ENCODE measurements at regions not wholly inside any gene's neighbourhood (a gene's known extent, or its start where the extent isn't known, plus 50 kb on each side); places are given as distances from the start of the nearest gene placed in this dataset.

GRCh38 chr3:6706777-6707176 lies 154.1 kb upstream of the GRM7 start:
- H3K4me3 ChIP-seq (ENCODE audit: low read length) = no peak overlapping the region
- TF ChIP-seq CTCF (conservative IDR thresholded peaks at IDR 0.05; ENCODE audit: low read depth, low read length) = no peak
- DNase-seq (ENCODE audit: low read depth) = no peak

GRCh38 chr3:6709178-6709577 lies 151.7 kb upstream of the GRM7 start:
- no peak for TF ChIP-seq CTCF (conservative IDR thresholded peaks at IDR 0.05; ENCODE audit: low read depth, low read length)
- H3K4me3 ChIP-seq (ENCODE audit: low read length) = no peak overlapping the region
- DNase-seq (ENCODE audit: low read depth) = no peak

GRCh38 chr3:6714962-6715361 lies 146.0 kb upstream of the GRM7 start:
- TF ChIP-seq CTCF (conservative IDR thresholded peaks at IDR 0.05; ENCODE audit: low read depth, low read length) = no peak
- H3K4me3 ChIP-seq (ENCODE audit: low read length) = no peak overlapping the region
- no peak for DNase-seq (ENCODE audit: low read depth)

- no peak overlapping the region for H3K4me3 ChIP-seq (ENCODE audit: low read length)
- no peak for TF ChIP-seq CTCF (conservative IDR thresholded peaks at IDR 0.05; ENCODE audit: low read depth, low read length)
- no peak for DNase-seq (ENCODE audit: low read depth)
Observed at GRCh38 chr3:6716420-6716819, 144.5 kb upstream of the GRM7 start.

- H3K4me3 ChIP-seq (ENCODE audit: low read length) = no peak overlapping the region
- DNase-seq (ENCODE audit: low read depth) = no peak
- no peak for TF ChIP-seq CTCF (conservative IDR thresholded peaks at IDR 0.05; ENCODE audit: low read depth, low read length)
Observed at GRCh38 chr3:6717026-6717943, 143.6 kb upstream of the GRM7 start.

- H3K4me3 ChIP-seq (ENCODE audit: low read length) = no peak overlapping the region
- DNase-seq (ENCODE audit: low read depth) = no peak
- no peak for TF ChIP-seq CTCF (conservative IDR thresholded peaks at IDR 0.05; ENCODE audit: low read depth, low read length)
Observed at GRCh38 chr3:6719999-6720398, 140.9 kb upstream of the GRM7 start.

- no peak overlapping the region for H3K4me3 ChIP-seq (ENCODE audit: low read length)
- DNase-seq (ENCODE audit: low read depth) = no peak
- TF ChIP-seq CTCF (conservative IDR thresholded peaks at IDR 0.05; ENCODE audit: low read depth, low read length) = no peak
Observed at GRCh38 chr3:6721491-6721890, 139.4 kb upstream of the GRM7 start.
